ENCODE measurements at regions not wholly inside any gene's neighbourhood (a gene's known extent, or its start where the extent isn't known, plus 50 kb on each side); places are given as distances from the start of the nearest gene placed in this dataset.

- peak in 1 of 3 donors; percentile 12 for DNase-seq
Observed at GRCh38 chr2:34104601-34105000, 505.5 kb upstream of the FAM98A start.

GRCh38 chr2:34103437-34103836 is 504.3 kb upstream of the FAM98A start:
- DNase-seq = no peak

DNA sequence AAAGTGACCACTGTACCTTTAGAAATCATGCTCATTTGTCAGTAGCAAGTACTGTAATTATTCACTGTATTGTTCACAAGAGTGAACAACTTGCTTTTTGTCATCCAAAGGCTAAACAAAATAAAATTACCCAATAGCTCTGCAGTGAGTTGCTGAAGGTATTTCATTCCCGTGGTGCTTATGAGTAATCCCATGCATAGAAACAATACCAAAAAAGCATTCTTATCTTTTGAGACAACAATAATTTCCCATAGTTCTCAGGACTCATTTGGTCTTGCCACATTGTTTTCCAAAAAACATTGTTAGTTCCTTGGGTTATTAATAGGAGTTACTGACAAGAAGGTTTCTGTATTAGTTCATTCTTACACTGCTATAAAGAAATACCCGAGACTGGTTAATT is 503.2 kb upstream of the FAM98A start:
- no peak for DNase-seq

- DNase-seq = no peak
Observed at GRCh38 chr2:34099377-34099776, 500.3 kb upstream of the FAM98A start.

GRCh38 chr2:34098256-34098655 is 499.2 kb upstream of the FAM98A start:
- DNase-seq = no peak

GRCh38 chr2:34096562-34097171 is 497.6 kb upstream of the FAM98A start:
- DNase-seq = peak; percentile 49 to 76 (median 69)

DNA sequence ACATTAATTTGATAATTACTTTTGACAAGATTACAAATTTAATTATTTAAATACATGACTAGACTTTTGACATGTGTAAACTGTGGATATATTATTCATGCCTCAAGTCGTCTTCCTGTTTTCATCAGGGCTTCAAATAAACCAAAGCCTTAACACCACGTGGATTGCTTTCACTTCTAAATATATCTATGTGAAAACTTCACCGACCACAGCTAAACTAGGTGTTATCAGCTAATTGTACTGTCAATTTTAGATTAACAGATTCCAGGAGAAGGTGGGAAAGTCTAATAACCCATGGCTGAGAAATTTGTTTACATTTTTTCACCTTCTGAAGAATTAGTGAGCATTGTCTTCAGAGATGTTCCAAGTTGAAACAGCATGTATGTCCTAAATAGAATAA is 494.7 kb upstream of the FAM98A start:
- DNase-seq = no peak

GRCh38 chr2:34070196-34070595 is 471.1 kb upstream of the FAM98A start:
- no peak for DNase-seq

DNA sequence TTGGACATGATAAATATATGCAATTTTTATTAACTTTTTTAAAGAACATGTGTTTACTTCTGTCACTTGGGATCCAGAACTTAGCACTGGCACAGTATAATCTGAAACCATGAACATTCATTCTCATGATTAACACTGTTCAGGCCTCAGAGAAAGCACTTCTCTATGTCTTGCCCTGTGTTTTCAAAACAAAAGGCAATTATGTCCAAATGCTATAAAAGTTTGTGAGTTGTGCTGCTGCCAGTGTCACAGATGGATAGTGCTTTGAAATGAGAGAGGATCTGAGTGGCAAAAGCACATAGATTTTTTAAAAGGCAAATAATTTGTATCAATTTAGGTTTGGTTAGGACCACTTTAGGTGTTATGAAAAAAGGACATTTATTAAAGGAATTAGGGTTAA is 470.5 kb upstream of the FAM98A start:
- DNase-seq = no peak

GRCh38 chr2:34050413-34050812 is 451.3 kb upstream of the FAM98A start:
- no peak for DNase-seq

DNA sequence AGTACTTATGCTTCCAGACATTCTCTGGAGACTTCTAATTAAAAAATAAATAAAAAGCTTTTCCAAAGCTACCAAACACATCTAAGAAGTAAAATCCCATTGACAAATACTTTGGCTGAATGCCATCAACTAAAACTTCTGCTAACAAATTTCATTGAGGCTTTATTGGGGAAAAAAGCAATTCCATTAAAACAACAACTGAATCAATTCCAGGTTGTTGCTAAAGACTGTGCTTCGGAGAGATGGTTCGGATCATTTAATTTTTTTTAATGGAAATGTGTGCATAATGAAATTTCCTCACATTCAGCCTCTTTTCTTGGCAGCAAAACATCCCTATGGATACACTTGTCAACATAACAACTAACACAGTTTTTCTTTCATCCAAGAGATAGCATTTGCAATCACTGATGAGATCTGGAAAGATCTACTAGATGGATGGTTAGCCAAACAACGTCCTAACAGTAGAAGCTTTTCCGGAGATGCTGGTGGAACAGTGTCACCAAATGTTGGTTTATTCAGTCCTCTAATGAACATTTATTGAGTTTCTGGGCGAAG is 446.1 kb upstream of the FAM98A start:
- DNase-seq = peak in 2 of 3 donors; percentile 3 to 12

DNA sequence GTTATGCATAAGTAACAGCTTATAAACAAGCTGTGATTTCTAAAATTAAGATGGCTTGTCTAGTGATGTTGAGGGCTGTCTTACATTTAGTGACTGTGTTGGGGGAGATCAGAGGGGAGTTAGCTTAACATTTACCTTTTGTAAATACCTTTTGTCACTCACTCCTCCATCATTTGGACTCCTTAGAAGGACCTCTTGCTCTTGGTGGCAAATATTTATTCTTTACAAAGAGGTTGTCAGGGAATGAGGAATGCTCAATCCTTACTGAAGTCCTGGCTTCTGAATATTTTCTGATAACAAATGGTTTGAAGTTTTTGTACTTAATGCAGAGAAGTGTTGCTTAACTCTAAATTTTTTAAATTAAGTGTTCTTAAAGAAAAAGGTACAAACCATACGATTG is 438.8 kb upstream of the FAM98A start:
- DNase-seq = no peak

- DNase-seq = no peak
Observed at GRCh38 chr2:34037157-34037556, 438.1 kb upstream of the FAM98A start.

GRCh38 chr2:34031097-34031496 is 432.0 kb upstream of the FAM98A start:
- no peak for DNase-seq

GRCh38 chr2:34030273-34030672 is 431.2 kb upstream of the FAM98A start:
- DNase-seq = no peak

DNA sequence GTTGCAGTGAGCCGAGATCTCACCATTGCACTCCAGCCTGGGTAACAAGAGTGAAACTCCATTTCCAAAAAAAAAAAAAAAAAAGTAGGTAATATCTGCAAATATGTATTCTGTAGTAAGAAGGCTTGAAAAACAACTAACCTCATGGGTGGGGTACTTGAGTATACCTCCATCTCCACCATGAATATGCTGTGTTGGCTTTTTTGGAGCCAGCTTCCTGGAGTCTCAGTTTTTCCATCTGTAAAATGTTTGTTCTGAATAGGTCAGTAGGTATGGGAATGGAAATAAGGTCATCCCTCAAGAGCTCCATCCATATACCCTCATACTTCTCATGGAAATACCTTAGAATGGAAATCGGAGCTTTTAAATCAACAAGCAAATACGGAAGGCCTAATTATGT is 430.0 kb upstream of the FAM98A start:
- DNase-seq = no peak

DNA sequence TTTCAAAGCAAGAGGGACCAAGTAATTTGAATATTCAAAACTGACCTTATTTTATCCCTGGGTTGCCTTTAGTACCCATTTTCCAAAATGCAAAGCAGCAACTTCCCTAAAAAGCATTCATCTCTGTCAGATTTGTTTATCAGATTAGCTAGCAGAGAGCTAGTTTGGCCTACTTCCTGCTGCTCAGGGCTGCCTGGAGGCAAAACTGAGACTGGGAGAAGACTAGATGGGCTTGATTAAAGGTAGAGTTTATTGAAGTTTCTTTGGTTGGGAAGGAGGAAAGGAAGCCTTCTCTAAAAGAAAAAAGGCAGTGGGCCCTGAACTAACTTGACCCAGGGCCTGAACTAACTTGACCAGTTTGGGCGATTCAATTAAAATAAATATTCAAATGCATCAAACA is 426.1 kb upstream of the FAM98A start:
- no peak for DNase-seq

DNA sequence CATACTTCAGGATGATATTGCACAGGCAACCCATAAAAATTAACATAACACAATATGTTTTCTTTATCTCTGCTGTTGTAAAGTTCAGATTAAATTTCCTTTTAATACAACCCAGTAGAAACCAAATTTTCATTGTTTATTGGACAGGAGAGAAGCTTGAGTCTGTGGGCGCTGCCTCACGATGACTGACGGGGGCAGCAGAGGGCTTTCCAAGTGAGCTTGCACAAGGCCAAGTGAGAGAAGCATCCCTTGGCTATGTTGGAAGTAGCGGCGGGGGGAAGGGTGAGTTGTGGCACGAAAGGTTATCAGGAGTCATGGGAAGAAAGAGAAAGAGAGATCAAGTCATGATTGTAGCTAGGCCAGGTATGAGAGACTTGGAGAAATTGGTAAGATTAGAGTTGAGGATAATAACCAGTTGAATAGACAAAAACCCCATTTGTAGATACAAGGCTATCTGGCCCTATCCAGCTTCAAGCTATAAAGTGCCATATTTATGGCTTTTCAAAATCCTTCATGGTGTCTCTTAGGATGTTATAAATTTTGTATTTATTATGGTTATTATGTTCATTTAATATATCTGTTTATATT is 413.7 kb upstream of the FAM98A start:
- peak; percentile 6 to 39 (median 28) for DNase-seq

GRCh38 chr2:34011684-34012083 is 412.6 kb upstream of the FAM98A start:
- DNase-seq = no peak

GRCh38 chr2:34005901-34006300 is 406.8 kb upstream of the FAM98A start:
- DNase-seq = no peak

DNA sequence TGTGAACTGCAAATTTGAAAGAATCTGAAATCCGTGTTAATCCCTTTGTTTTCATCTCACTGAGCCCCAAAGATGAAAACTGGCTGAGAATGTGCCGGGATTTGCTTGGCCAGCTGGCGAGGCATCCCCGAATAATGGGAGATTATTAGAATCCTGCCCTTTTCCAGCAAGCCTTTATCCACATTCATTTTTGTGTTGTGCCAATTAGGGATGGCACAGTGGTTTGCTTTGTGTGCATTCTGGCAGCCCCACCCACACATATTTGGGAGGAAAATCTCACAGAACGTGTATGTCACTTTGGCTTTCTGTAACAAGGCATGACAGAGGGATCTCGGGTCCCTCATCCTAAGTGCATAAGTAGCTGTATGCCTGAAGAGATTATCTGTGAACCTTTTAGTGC is 405.8 kb upstream of the FAM98A start:
- DNase-seq = peak in 1 of 3 donors; percentile 5

- no peak for DNase-seq
Observed at GRCh38 chr2:34003795-34004194, 404.7 kb upstream of the FAM98A start.

GRCh38 chr2:34001557-34001956 is 402.5 kb upstream of the FAM98A start:
- DNase-seq = no peak

- peak in 1 of 3 donors; percentile 2 for DNase-seq
Observed at GRCh38 chr2:33984131-33984530, 385.0 kb upstream of the FAM98A start.

All from muscle of back (tissue), 3 donors.